OCI-LY3 (cell line): ENCODE measurements at regions not wholly inside any gene's neighbourhood (a gene's known extent, or its start where the extent isn't known, plus 50 kb on each side); places are given as distances from the start of the nearest gene placed in this dataset.

Experiments used
- H2AFZ ChIP-seq: fragments of 200-600, 300-600 bp; shearing (Covaris generic); 2 replicates; pipeline ENCODE4 v1.6.0; 2014; ENCODE audit warnings: antibody characterized with exemption, low read depth, low read length
- H3K27ac ChIP-seq: fragments of 200-600, 300-600 bp; sonication (generic); 2 replicates; pipeline ENCODE4 v1.5.1; 2014; ENCODE audit warnings: mild to moderate bottlenecking, low read length, moderate library complexity, mixed read lengths
- H3K27me3 ChIP-seq: fragments of 200-600, 300-600 bp; sonication (generic); 2 replicates; pipeline ENCODE4 v1.6.1; 2014; ENCODE audit warnings: low read depth, low read length, mixed read lengths
- H3K36me3 ChIP-seq: fragments of 200-600, 300-600 bp; sonication (generic); replicated peaks from 2 replicates; pipeline ENCODE3; 2014; ENCODE audit warnings: low read depth, low read length, mixed read lengths
- H3K4me1 ChIP-seq: fragments of 300-600, 200-600 bp; sonication (generic); 2 replicates; pipeline ENCODE4 v1.6.1; 2014; ENCODE audit warnings: low read length, mixed read lengths
- H3K4me2 ChIP-seq: fragments of 200-600, 300-600 bp; sonication (generic); 2 replicates; pipeline ENCODE4 v1.6.1; 2014; ENCODE audit warnings: low read length, mixed read lengths
- H3K4me3 ChIP-seq: fragments of 300-600, 200-600 bp; sonication (generic); 2 replicates; pipeline ENCODE4 v1.5.1; 2014; ENCODE audit warnings: antibody characterized with exemption, mild to moderate bottlenecking, low read length, moderate library complexity
- H3K79me2 ChIP-seq: fragments of 300-600, 200-600 bp; shearing (Covaris generic); 2 replicates; pipeline ENCODE4 v1.6.1; 2014; ENCODE audit warnings: mild to moderate bottlenecking, low read length, mixed read lengths
- H3K9ac ChIP-seq: fragments of 300-600, 200-600 bp; shearing (Covaris generic); 2 replicates; pipeline ENCODE4 v1.6.0; 2014; ENCODE audit warnings: mild to moderate bottlenecking, low read length, moderate library complexity
- H3K9me3 ChIP-seq: fragments of 200-600, 300-600 bp; shearing (Covaris generic); 2 replicates; pipeline ENCODE4 v1.6.1; 2014; ENCODE audit warnings: low read length, mixed read lengths; ENCODE audit not compliant: insufficient read depth
- H4K20me1 ChIP-seq: fragments of 200-600, 300-600 bp; sonication (generic); 2 replicates; pipeline ENCODE4 v1.6.1; 2016; ENCODE audit warnings: low read length, mixed read lengths; ENCODE audit not compliant: insufficient read depth
- CTCF ChIP-seq: fragments of 200-600, 300-600 bp; sonication (generic); IDR thresholded peaks from 2 replicates; pipeline ENCODE4 v1.5.1; 2014; ENCODE audit warnings: antibody characterized with exemption, low read length, low read depth
- EZH2phosphoT487 ChIP-seq: fragments of 200-600 bp; shearing (Covaris generic); IDR thresholded peaks from 2 replicates; pipeline ENCODE4 v1.6.1; 2018; ENCODE audit warnings: antibody characterized with exemption, mixed run types, low read depth

GRCh38 chr10:2351566-2351965 lies 614.2 kb upstream of the ADARB2 start:
- no peaks in the 10 kb centered on the region for H3K9me3 ChIP-seq
- H3K79me2 ChIP-seq, result no peaks in the 10 kb centered on the region
- H3K27me3 ChIP-seq, result no peaks in the 10 kb centered on the region
- no peaks in the 10 kb centered on the region for H4K20me1 ChIP-seq
- H3K36me3 ChIP-seq, result no peaks in the 10 kb centered on the region
- H3K9ac ChIP-seq, result no peak overlapping the region
- H2AFZ ChIP-seq, result no peak overlapping the region
- no peak overlapping the region for H3K27ac ChIP-seq
- no peak for TF ChIP-seq EZH2phosphoT487
- TF ChIP-seq CTCF, result no peak
- no peaks in the 10 kb centered on the region for H3K4me1 ChIP-seq
- H3K4me2 ChIP-seq, result no peak overlapping the region
- H3K4me3 ChIP-seq, result no peak overlapping the region

- Histone ChIP-seq H3K27me3 (no peaks in the 10 kb centered on the region), H3K27ac (no peak overlapping the region), H3K9me3 (no peaks in the 10 kb centered on the region), H3K4me1 (no peaks in the 10 kb centered on the region), H3K9ac (no peak overlapping the region), H4K20me1 (no peaks in the 10 kb centered on the region), H2AFZ (no peak overlapping the region), H3K79me2 (no peaks in the 10 kb centered on the region), H3K4me3 (no peak overlapping the region), H3K4me2 (no peak overlapping the region), H3K36me3 (no peaks in the 10 kb centered on the region)
- TF ChIP-seq EZH2phosphoT487 (no peak), CTCF (no peak)
Measured at GRCh38 chr10:2342206-2342605, 604.9 kb upstream of the ADARB2 start.

GRCh38 chr10:2340831-2341647 lies 603.7 kb upstream of the ADARB2 start:
- Histone ChIP-seq H3K4me1 (no peaks in the 10 kb centered on the region), H3K36me3 (no peaks in the 10 kb centered on the region), H3K4me2 (no peak overlapping the region), H4K20me1 (no peaks in the 10 kb centered on the region), H3K9ac (no peak overlapping the region), H3K27ac (no peak overlapping the region), H3K79me2 (no peaks in the 10 kb centered on the region), H3K9me3 (no peaks in the 10 kb centered on the region), H2AFZ (no peak overlapping the region), H3K4me3 (no peak overlapping the region), H3K27me3 (no peaks in the 10 kb centered on the region)
- TF ChIP-seq EZH2phosphoT487 (no peak), CTCF (no peak)

- Histone ChIP-seq H3K79me2 (no peaks in the 10 kb centered on the region), H3K36me3 (no peaks in the 10 kb centered on the region), H2AFZ (no peak overlapping the region), H3K27me3 (no peaks in the 10 kb centered on the region), H3K9ac (no peak overlapping the region), H3K4me1 (no peaks in the 10 kb centered on the region), H3K4me3 (no peak overlapping the region), H3K4me2 (no peak overlapping the region), H3K9me3 (no peaks in the 10 kb centered on the region), H4K20me1 (no peaks in the 10 kb centered on the region), H3K27ac (no peak overlapping the region)
- TF ChIP-seq EZH2phosphoT487, result no peak
Measured at GRCh38 chr10:2335626-2336025, 598.3 kb upstream of the ADARB2 start.
